ENCODE measurements at regions not wholly inside any gene's neighbourhood (a gene's known extent, or its start where the extent isn't known, plus 50 kb on each side); places are given as distances from the start of the nearest gene placed in this dataset.

GRCh38 chr14:36012621-36013020, 163.9 kb downstream of the PTCSC3 start:
- no peak for DNase-seq (ENCODE audit: low read depth)
- H3K4me3 ChIP-seq (ENCODE audit: low read length), result no peak overlapping the region
- TF ChIP-seq, protein P1, sequence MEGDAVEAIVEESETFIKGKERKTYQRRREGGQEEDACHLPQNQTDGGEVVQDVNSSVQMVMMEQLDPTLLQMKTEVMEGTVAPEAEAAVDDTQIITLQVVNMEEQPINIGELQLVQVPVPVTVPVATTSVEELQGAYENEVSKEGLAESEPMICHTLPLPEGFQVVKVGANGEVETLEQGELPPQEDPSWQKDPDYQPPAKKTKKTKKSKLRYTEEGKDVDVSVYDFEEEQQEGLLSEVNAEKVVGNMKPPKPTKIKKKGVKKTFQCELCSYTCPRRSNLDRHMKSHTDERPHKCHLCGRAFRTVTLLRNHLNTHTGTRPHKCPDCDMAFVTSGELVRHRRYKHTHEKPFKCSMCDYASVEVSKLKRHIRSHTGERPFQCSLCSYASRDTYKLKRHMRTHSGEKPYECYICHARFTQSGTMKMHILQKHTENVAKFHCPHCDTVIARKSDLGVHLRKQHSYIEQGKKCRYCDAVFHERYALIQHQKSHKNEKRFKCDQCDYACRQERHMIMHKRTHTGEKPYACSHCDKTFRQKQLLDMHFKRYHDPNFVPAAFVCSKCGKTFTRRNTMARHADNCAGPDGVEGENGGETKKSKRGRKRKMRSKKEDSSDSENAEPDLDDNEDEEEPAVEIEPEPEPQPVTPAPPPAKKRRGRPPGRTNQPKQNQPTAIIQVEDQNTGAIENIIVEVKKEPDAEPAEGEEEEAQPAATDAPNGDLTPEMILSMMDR (IDR thresholded peaks at IDR 0.05; ENCODE audit: insufficient read depth, low read depth, low read length, missing control alignments), result no peak

DNA sequence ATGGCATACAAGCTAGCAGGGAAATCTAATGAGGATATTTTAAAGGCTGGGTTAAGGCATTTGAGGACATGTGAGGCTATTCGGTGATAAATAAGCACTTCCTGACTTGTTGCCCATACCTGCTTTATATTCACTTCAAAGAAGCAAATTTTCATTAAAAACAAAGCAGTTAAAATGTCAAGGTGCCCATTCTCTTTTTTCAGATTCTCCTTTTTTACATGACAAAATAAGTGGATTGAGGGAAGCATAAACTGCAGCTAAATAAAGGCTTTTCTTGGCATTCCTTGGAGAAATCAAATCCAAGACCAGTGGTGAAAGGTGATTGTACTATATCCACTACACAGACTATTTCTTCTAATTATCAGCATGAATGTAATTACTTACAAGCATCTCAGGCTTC, 166.9 kb downstream of the PTCSC3 start:
- TF ChIP-seq, protein P1 (IDR thresholded peaks at IDR 0.05; ENCODE audit: insufficient read depth, low read depth, low read length, missing control alignments), result no peak

GRCh38 chr14:36006623-36007022, 169.9 kb downstream of the PTCSC3 start:
- DNase-seq (ENCODE audit: low read depth), result no peak
- TF ChIP-seq, protein P1 (IDR thresholded peaks at IDR 0.05; ENCODE audit: insufficient read depth, low read depth, low read length, missing control alignments), result no peak
- no peak overlapping the region for H3K4me3 ChIP-seq (ENCODE audit: low read length)

More for the DNA sequence above, 166.9 kb downstream of the PTCSC3 start:
- no peak overlapping the region for H3K4me3 ChIP-seq (ENCODE audit: low read length)
- DNase-seq (ENCODE audit: low read depth), result no peak

GRCh38 chr14:36005670-36006069, 170.9 kb downstream of the PTCSC3 start:
- H3K4me3 ChIP-seq (ENCODE audit: low read length), result no peak overlapping the region
- TF ChIP-seq, protein P1 (IDR thresholded peaks at IDR 0.05; ENCODE audit: insufficient read depth, low read depth, low read length, missing control alignments), result no peak
- DNase-seq (ENCODE audit: low read depth), result no peak

DNA sequence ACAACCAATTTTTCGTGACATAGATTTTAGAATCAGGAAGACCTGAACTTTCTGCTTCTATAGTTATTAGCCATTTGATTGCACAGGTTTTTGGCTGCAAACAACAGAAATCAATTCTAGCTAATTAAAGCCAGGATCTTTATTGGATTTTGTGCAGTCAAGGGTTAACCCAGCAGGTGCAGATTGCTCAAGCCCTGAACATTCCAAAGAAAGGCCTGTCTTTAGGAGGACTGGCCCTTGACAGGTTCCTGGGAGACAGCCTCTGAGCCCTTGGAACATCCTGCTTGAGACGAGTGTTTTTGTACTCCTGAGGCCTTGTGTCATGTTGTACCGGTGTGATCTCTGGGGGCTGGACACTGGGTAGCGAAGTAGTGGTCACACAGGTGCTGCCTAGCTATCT, 174.6 kb downstream of the PTCSC3 start:
- H3K4me3 ChIP-seq (ENCODE audit: low read length), result no peak overlapping the region
- TF ChIP-seq, protein P1 (IDR thresholded peaks at IDR 0.05; ENCODE audit: insufficient read depth, low read depth, low read length, missing control alignments), result no peak
- no peak for DNase-seq (ENCODE audit: low read depth)

DNA sequence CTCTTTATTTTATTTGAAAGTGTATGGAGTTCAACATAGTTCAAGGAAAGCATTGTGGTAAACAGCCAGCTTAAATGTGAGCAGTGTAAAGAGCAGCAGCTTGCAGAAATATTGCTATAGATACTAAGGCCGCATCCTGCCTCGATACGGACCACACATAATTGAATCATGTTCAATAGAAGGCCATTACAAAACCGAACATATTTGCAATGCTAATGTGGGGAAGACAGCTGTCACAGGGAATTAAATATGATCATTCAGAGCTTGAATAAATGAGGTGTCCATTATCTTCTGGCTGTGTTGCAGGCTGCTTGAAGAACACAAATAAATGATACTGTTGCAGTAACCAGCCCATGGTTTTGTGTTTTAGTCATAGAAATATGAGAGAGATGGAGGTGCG, 173.2 kb downstream of the BRMS1L start:
- DNase-seq (ENCODE audit: low read depth), result no peak

GRCh38 chr14:35998303-35998702, 172.2 kb downstream of the BRMS1L start:
- TF ChIP-seq, protein P1 (IDR thresholded peaks at IDR 0.05; ENCODE audit: insufficient read depth, low read depth, low read length, missing control alignments), result no peak
- DNase-seq (ENCODE audit: low read depth), result no peak
- no peak overlapping the region for H3K4me3 ChIP-seq (ENCODE audit: low read length)

More for the DNA sequence above, 173.2 kb downstream of the BRMS1L start:
- H3K4me3 ChIP-seq (ENCODE audit: low read length), result no peak overlapping the region
- TF ChIP-seq, protein P1 (IDR thresholded peaks at IDR 0.05; ENCODE audit: insufficient read depth, low read depth, low read length, missing control alignments), result no peak

Measured in epithelial cell of esophagus (primary cell).